ENCODE measurements at regions not wholly inside any gene's neighbourhood (a gene's known extent, or its start where the extent isn't known, plus 50 kb on each side); places are given as distances from the start of the nearest gene placed in this dataset.
"Not testable (repeated sequence)": the region's sequence is repeated elsewhere in the genome, so short reads cannot be mapped to it uniquely, and the experiment has no call there.

DNA sequence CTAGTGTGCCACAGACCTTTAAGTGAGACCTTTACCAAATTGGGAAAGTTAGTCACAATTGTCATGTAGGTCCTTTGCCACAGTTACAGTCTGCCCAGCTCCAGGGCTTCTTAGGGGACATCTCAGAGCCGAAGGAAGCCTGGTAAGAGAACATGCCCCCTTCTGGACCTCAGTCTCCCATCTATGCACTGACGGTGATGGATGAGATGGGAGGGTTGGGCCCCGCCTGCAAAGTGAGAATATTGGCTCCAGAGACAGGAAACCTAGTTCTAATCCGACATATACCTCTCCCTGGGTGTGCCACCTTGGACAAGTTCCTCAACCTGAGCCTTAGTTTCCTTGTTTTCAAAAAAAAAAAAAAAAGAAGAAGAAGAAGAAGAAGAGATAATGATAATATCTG, 85.1 kb upstream of the NAV2 start:
- no peak for DNase-seq (ENCODE audit: low read depth)

- no peak for DNase-seq (ENCODE audit: low read depth)
Measured at GRCh38 chr11:19625438-19625837, 87.2 kb upstream of the NAV2 start.

DNA sequence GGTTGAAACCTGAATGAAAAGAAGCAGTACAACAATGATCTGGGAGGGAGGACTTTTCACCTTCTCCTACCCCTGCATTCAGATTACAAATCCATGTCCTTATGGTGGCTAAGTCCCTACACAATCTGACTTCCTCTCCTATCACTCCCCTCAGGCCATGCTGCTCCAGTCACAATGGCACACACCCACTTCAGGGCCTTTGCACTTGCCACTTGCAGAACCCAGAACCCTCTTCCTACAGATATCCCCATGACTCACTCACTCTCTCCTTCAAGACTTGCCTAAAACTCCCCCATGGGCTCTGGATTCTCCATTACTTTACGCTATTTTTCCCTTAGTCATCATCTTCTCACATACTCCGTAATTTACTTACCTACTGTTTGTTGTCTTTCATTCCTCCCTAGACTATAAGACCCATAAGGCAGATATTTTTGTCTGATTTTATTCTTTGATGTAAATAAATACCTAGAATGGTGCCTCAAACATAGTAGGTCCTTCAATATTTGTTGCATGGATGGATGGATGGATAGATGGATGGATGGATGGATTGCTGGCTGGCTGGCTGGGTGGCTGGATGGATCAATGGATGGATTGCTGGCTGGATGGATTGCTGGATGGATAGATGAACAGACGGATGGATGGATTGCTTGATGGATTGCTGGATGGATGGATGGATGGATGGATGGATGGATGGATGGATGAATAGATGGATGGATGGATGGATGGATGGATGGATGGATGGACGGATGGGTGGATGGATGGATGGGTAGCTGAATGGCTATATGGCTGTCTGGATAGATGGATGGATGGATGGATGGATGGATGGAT, 94.7 kb upstream of the NAV2 start:
- no peak for DNase-seq (ENCODE audit: low read depth)

GRCh38 chr11:19615341-19616183, 97.1 kb upstream of the NAV2 start:
- DNase-seq (ENCODE audit: low read depth): no peak

DNA sequence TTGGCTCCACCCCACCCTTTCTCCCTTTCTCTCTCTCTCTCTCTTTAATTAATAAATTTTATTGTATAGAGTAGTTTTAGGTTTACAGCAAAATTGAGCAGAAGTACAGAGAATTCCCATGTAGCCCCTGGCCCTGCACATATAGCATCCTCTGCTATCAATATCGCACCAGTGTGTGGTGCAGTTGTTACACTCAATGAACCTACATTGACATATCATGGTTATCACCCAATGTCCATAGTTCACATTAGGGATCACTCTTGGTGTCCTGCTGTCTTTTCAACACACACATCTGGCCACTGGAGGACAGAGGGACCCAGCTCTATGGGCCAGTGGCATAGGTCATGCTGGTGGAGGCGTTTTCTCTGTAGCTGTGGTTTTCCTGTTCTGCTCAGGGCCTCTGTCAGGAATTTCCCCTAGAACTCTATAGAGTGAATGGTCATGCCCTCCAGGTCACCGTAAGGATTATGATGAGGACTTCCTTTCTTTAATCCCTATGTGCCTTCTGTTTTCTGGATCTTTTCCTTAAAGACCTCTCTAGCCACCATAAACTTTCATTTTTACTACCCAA, 98.2 kb upstream of the NAV2 start:
- DNase-seq (ENCODE audit: low read depth): no peak

DNA sequence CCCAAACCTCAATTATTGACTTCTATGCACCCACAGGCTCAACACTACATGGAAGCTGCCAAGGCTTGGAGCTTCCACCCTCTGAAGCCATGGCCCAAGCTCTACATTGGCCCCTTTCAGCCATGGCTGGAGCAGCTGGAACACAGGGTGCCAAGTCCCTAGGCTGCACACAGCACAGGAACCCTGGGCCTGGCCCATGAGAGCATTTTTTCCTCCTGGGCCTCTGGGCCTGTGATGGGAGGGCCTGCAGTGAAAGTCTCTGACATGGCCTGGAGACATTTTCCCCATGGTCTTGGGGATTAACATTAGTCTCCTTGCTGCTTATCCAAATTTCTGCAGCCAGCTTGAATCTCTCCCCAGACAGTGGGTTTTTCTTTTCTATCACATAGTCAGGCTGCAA, 100.6 kb upstream of the NAV2 start:
- not testable (repeated sequence) for DNase-seq (ENCODE audit: low read depth)

GRCh38 chr11:19607656-19608360, 104.8 kb upstream of the NAV2 start:
- DNase-seq (ENCODE audit: low read depth): no peak

DNA sequence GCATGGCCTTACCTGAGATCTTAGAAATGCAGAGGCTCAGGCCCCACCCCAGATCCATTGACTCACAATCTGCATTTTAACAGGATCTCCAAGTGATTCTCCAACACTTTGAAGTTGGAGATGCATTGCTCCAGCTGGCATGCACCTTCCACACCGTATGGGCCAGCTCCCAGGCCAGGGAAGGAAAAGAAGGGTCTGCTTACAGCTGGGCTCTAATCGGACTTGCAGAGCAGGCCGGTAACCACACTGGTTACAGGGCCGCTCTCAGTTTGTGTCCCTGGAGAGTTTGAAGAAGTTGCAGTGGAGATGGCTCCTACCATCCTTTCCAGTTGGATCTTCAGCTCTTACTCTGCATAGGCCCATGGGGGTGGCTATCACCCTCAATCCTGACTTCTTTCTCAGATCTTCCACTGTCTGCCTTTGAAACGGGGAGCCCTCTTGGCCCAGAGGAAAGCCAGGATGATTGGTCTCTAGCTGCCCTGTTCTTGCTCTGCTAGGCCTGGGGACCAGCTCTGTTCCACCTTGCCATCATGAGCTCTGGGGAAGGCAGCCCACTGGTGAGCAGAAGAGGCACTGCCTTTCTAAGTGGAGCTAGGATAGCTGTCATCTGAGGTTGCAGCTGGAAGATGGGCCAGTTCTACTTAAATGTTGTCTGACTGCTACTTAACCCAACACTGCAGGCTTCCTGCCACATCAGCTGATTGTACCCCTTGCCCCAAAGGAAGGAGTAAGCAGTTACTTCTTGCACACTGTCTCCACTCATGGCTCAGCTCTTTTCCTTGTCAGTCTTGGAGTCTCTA, 105.6 kb upstream of the NAV2 start:
- no peak for DNase-seq (ENCODE audit: low read depth)

DNA sequence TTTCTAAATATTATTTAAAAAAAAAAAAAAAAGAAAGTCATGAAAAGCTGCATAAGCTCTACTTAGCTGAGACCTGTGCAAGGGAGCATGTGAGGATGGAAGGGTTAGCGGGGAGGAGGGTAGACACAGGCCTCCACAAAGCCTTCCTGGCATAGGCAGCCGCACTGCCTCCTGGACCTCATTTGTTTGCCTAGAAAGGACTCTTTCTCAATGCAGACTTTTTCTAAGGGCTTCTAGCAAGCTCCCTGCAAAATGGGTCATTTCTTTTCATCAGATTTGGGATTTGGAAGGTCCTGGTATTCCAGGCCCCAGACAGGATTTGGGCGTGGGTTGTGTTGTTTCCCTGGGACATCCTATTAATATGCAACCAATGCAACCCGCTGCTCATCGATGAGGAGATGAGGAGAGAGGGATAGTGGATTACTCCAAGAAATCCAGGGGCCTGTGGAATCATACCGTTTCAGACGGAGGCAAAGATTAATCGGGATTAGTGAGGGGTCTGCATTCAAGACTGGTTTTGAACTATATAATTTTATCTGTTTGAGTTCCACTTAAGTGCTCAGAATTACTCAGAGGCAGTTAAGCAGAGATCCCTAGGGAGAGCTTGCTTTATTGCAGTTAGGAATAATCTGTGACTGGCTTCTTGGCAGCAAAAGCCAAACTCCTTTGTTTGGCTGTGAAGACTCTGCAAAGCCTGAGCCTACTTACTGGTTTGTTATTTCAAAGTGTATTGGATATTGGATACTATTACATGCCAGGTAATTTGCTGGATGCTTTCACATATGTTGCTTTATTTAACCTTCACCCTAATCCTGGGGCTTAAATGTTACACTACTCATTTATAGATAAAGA, 106.9 kb upstream of the NAV2 start:
- peak; percentile 77 for DNase-seq (ENCODE audit: low read depth)

DNA sequence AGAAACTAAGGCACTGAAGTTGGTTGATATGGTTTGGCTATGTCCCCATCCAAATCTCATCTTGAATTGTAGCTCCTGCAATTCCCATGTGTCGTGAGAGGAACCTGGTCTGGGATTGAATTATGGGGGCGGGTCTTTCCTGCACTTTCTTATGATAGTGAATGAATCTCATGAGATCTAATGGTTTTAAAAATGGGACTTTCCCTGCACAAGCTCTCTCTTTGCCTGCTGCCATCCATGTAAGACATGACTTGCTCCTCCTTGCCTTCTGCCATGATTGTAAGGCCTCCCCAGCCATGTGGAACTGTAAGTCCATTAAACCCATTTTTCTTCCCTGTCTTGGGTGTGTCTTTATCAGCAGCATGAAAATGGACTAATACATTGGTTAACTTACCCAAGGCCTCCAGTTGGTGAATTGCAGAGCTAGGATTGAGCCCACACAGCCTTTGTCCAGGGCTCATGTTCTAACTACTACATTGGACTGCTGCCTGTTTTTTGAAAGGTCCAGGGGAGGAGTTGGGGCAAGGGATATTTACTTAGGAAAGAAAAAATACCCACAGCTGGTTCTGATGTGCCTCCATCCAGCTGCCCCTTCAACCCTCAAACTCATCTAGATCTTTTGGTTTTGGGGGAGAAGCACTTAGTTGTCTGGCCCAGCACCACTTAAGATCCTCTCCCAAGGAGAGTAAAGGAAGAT, 107.8 kb upstream of the NAV2 start:
- no peak for DNase-seq (ENCODE audit: low read depth)

DNA sequence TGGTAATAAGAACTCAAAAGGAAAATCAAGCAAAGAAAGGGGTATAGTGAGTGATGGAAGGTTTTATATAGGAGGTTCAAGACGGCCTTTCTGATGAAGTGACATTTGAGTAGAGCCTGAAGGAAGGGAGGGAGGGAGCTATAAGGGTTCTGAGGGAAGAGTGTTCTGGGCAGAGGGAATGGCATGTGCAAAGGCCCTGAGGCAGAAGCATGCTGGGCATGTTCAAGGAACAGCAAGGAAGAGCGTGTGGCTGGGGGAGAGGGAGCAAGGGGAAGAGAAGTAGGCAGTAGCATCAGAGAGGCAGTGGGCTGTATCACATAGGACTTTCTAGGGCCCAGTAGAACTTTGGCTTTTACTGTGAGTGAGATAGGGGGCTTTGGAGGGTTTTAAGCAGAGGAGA, 108.9 kb upstream of the NAV2 start:
- DNase-seq (ENCODE audit: low read depth): no peak

- no peak for DNase-seq (ENCODE audit: low read depth)
Measured at GRCh38 chr11:19602891-19603290, 109.7 kb upstream of the NAV2 start.

DNA sequence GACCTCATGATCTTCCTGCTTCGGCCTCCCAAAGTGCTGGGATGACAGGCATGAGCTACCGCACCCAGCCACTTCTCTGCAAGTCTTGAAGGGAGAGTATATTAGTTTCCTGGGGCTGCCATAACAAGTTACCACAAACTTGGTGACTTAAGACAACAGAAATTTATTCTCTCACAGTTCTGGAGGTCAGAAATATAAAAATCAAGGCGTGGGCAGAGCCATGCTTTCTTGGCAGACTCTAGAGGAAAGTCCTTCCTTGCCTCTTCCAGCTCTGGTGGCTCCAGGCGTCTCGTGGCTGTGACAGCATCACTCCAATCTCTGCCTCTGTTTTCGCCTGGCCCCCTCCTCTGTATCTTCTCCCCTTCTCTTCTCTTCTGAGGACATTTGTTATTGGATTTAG, 110.2 kb upstream of the NAV2 start:
- no peak for DNase-seq (ENCODE audit: low read depth)

DNA sequence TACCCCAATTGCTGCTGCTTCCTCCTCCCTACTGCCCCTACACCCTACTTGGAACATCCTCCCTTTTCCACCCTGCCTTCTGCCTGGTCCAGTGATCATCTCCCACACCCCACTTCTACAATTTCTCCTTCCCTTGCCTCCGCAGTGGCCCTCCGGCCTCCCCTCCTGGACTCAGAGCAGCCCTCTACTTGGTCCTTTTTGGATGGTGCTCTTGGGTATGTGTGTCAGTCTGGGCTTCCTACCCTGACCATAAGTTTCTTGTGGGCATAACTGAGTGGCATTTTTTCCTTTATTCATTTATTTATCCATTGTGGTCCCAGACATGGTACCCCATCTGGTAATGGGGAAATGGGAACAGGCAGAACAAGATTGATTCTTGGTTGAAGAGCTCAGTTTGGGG, 111.4 kb upstream of the NAV2 start:
- no peak for DNase-seq (ENCODE audit: low read depth)

DNA sequence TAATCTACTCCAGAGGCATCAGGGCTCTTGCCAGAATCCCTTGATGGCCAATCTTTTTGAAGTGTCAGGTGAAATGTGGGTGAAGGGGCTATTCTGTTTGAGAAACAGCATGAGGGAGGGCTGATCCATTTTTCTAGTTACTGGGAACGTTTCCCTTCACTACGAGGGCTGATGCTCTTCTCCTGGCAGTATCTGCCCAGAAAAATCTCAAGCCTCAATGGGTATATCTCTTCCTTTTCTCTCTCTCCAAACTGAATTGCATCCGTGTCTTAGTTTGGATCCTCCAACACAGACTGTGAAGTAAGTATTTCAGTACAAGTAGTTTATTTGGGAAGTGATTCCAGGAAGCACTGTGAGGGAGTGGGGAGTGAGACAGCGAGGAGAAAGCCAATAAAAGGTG, 113.0 kb upstream of the NAV2 start:
- no peak for DNase-seq (ENCODE audit: low read depth)

GRCh38 chr11:19598876-19599486, 113.7 kb upstream of the NAV2 start:
- no peak for DNase-seq (ENCODE audit: low read depth)

DNA sequence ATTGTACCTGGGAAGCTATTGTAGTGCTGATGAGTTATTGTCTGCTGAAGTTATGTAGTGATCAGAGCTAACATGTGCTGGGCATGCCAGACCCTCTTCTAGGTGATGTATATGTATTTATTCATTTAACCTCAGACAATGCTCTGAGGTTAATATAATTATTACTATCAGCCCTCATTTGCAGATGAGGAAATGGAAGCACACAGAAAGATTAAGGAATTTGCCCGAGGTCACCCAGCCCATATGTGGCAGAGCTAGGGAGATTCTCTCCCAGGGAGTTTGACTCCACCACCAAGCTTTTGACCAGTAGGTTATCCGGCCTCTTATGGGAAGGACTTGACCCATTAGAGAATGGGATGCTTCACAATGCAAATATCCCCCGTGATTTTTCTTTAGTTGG, 114.2 kb upstream of the NAV2 start:
- no peak for DNase-seq (ENCODE audit: low read depth)

DNA sequence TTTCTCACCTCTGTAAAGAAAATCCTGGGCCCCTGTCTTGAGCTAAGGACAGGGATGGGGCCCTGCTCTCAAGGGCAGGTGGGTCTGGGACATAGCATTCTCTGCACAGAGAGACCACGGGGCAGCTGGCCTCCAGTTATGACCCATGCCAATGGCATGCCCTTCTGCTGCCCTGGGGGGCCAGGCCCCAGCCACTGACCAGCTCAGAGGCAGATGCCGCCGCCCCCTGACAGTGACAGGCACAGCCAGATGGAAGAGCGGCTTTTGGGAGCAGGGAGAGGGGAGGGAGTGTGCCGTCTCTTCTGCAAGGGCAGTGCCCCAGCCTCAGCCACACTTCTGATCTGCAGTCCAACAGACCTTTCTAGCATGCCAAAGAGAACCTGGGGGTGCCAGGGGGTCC, 114.8 kb upstream of the NAV2 start:
- no peak for DNase-seq (ENCODE audit: low read depth)

DNA sequence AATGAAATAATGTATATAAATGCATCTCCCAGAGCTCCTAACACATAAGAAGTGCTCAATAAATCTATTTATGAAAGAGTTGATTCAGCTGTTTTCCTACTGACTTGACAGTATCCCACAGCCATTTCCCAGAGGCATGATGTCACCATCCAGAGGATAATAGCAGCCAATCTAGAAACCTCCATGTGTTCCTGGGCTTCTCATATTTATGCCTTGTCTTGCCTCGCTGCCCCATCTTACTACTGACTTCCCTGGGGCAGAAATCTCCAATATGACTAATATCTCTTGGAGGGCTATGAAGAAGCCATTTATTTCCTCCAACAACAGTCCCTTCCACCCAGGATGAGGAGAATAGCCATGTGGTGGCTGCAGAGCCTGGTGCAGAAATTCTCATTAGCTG, 115.4 kb upstream of the NAV2 start:
- DNase-seq (ENCODE audit: low read depth): peak; percentile 44

All from fibroblast of the conjunctiva (primary cell).